ENCODE measurements at regions not wholly inside any gene's neighbourhood (a gene's known extent, or its start where the extent isn't known, plus 50 kb on each side); places are given as distances from the start of the nearest gene placed in this dataset.

GRCh38 chr11:19320827-19321226 is 80.1 kb upstream of the E2F8 start:
- Histone ChIP-seq H3K27me3 (ENCODE audit: control insufficient read depth, insufficient read depth, low read length) (no peaks in the 10 kb centered on the region), H3K4me3 (ENCODE audit: low read depth, low read length) (no peak overlapping the region), H3K36me3 (ENCODE audit: control insufficient read depth, insufficient read depth, low read length) (no peaks in the 10 kb centered on the region)
- FAIRE-seq (no peak), DNase-seq (ENCODE audit: low read depth) (no peak)
- no peak for TF ChIP-seq CTCF (IDR thresholded peaks at IDR 0.05; ENCODE audit: insufficient read depth, low read length, severe bottlenecking)

GRCh38 chr11:19316434-19316833 is 75.7 kb upstream of the E2F8 start:
- Histone ChIP-seq H3K27me3 (ENCODE audit: control insufficient read depth, insufficient read depth, low read length) (no peaks in the 10 kb centered on the region), H3K36me3 (ENCODE audit: control insufficient read depth, insufficient read depth, low read length) (no peaks in the 10 kb centered on the region), H3K4me3 (ENCODE audit: low read depth, low read length) (no peak overlapping the region)
- FAIRE-seq (no peak), DNase-seq (ENCODE audit: low read depth) (no peak)
- no peak for TF ChIP-seq CTCF (IDR thresholded peaks at IDR 0.05; ENCODE audit: insufficient read depth, low read length, severe bottlenecking)

GRCh38 chr11:19315511-19315910 is 74.8 kb upstream of the E2F8 start:
- TF ChIP-seq CTCF (IDR thresholded peaks at IDR 0.05; ENCODE audit: insufficient read depth, low read length, severe bottlenecking): no peak
- H3K36me3 ChIP-seq (ENCODE audit: control insufficient read depth, insufficient read depth, low read length): no peaks in the 10 kb centered on the region
- no peak for FAIRE-seq
- no peak for DNase-seq (ENCODE audit: low read depth)
- no peak overlapping the region for H3K4me3 ChIP-seq (ENCODE audit: low read depth, low read length)
- H3K27me3 ChIP-seq (ENCODE audit: control insufficient read depth, insufficient read depth, low read length): no peaks in the 10 kb centered on the region

GRCh38 chr11:19313140-19313539 is 72.4 kb upstream of the E2F8 start:
- no peaks in the 10 kb centered on the region for H3K27me3 ChIP-seq (ENCODE audit: control insufficient read depth, insufficient read depth, low read length)
- peak; percentile 60 for FAIRE-seq
- H3K36me3 ChIP-seq (ENCODE audit: control insufficient read depth, insufficient read depth, low read length): no peaks in the 10 kb centered on the region
- no peak for DNase-seq (ENCODE audit: low read depth)
- no peak overlapping the region for H3K4me3 ChIP-seq (ENCODE audit: low read depth, low read length)
- TF ChIP-seq CTCF (IDR thresholded peaks at IDR 0.05; ENCODE audit: insufficient read depth, low read length, severe bottlenecking): no peak

GRCh38 chr11:19311308-19312030 is 70.7 kb upstream of the E2F8 start:
- DNase-seq (ENCODE audit: low read depth) (peak; percentile 38), FAIRE-seq (peak; percentile 72)
- no peaks in the 10 kb centered on the region for H3K36me3 ChIP-seq (ENCODE audit: control insufficient read depth, insufficient read depth, low read length)
- no peaks in the 10 kb centered on the region for H3K27me3 ChIP-seq (ENCODE audit: control insufficient read depth, insufficient read depth, low read length)
- peak; percentile 84 for TF ChIP-seq CTCF (IDR thresholded peaks at IDR 0.05; ENCODE audit: insufficient read depth, low read length, severe bottlenecking)
- H3K4me3 ChIP-seq (ENCODE audit: low read depth, low read length): no peak overlapping the region

GRCh38 chr11:19307498-19307897 is 66.8 kb upstream of the E2F8 start:
- DNase-seq (ENCODE audit: low read depth): no peak
- Histone ChIP-seq H3K27me3 (ENCODE audit: control insufficient read depth, insufficient read depth, low read length) (no peaks in the 10 kb centered on the region), H3K36me3 (ENCODE audit: control insufficient read depth, insufficient read depth, low read length) (no peaks in the 10 kb centered on the region), H3K4me3 (ENCODE audit: low read depth, low read length) (no peak overlapping the region)
- TF ChIP-seq CTCF (IDR thresholded peaks at IDR 0.05; ENCODE audit: insufficient read depth, low read length, severe bottlenecking): no peak
- no peak for FAIRE-seq
